ENCODE measurements at regions not wholly inside any gene's neighbourhood (a gene's known extent, or its start where the extent isn't known, plus 50 kb on each side); places are given as distances from the start of the nearest gene placed in this dataset.

GRCh38 chr6:62737792-62738191 is 451.8 kb upstream of the KHDRBS2 start:
- Mint-ChIP-seq H3K36me3 (ENCODE audit: low read depth) (no peaks in the 10 kb centered on the region), H3K4me1 (ENCODE audit: low read depth) (no peaks in the 10 kb centered on the region), H3K27me3 (ENCODE audit: insufficient read depth) (no peaks in the 10 kb centered on the region), H3K9me3 (peaks cover 23% of the 10 kb centered on the region), H3K27ac (no peak overlapping the region), H3K4me3 (no peak overlapping the region)
- intact Hi-C loops (cut with micrococcal nuclease) = no loop called here
- DNase-seq (ENCODE audit: low spot score) = no peak

- Mint-ChIP-seq H3K27me3 (ENCODE audit: insufficient read depth) (no peaks in the 10 kb centered on the region), H3K4me3 (no peak overlapping the region), H3K36me3 (ENCODE audit: low read depth) (no peaks in the 10 kb centered on the region), H3K27ac (no peak overlapping the region), H3K9me3 (peaks cover 15% of the 10 kb centered on the region), H3K4me1 (ENCODE audit: low read depth) (no peaks in the 10 kb centered on the region)
- intact Hi-C loops (cut with micrococcal nuclease) = no loop called here
- no peak for DNase-seq (ENCODE audit: low spot score)
These were observed 435.4 kb upstream of the KHDRBS2 start for GRCh38 chr6:62721408-62721807.

GRCh38 chr6:62716719-62717118 is 430.7 kb upstream of the KHDRBS2 start:
- Mint-ChIP-seq H3K27ac (no peak overlapping the region), H3K4me3 (no peak overlapping the region), H3K27me3 (ENCODE audit: insufficient read depth) (no peaks in the 10 kb centered on the region), H3K9me3 (peaks cover 16% of the 10 kb centered on the region), H3K36me3 (ENCODE audit: low read depth) (no peaks in the 10 kb centered on the region), H3K4me1 (ENCODE audit: low read depth) (no peaks in the 10 kb centered on the region)
- DNase-seq (ENCODE audit: low spot score) = no peak
- intact Hi-C loops (cut with micrococcal nuclease) = no loop called here

- Mint-ChIP-seq H3K9me3 (peaks cover 14% of the 10 kb centered on the region), H3K36me3 (ENCODE audit: low read depth) (no peaks in the 10 kb centered on the region), H3K27ac (no peak overlapping the region), H3K4me1 (ENCODE audit: low read depth) (no peaks in the 10 kb centered on the region), H3K4me3 (no peak overlapping the region), H3K27me3 (ENCODE audit: insufficient read depth) (no peaks in the 10 kb centered on the region)
- intact Hi-C loops (cut with micrococcal nuclease) = no loop called here
- no peak for DNase-seq (ENCODE audit: low spot score)
These were observed 428.1 kb upstream of the KHDRBS2 start for GRCh38 chr6:62714112-62714511.

GRCh38 chr6:62711750-62712149 is 425.7 kb upstream of the KHDRBS2 start:
- H3K27ac Mint-ChIP-seq = no peak overlapping the region
- H3K4me3 Mint-ChIP-seq = no peak overlapping the region
- peaks cover 11% of the 10 kb centered on the region for H3K9me3 Mint-ChIP-seq
- H3K27me3 Mint-ChIP-seq (ENCODE audit: insufficient read depth) = no peaks in the 10 kb centered on the region
- intact Hi-C loops (cut with micrococcal nuclease) = no loop called here
- DNase-seq (ENCODE audit: low spot score) = no peak
- H3K36me3 Mint-ChIP-seq (ENCODE audit: low read depth) = no peaks in the 10 kb centered on the region
- no peaks in the 10 kb centered on the region for H3K4me1 Mint-ChIP-seq (ENCODE audit: low read depth)

- Mint-ChIP-seq H3K36me3 (ENCODE audit: low read depth) (no peaks in the 10 kb centered on the region), H3K27me3 (ENCODE audit: insufficient read depth) (no peaks in the 10 kb centered on the region), H3K9me3 (peaks cover 4% of the 10 kb centered on the region), H3K27ac (no peak overlapping the region), H3K4me1 (ENCODE audit: low read depth) (no peaks in the 10 kb centered on the region), H3K4me3 (no peak overlapping the region)
- intact Hi-C loops (cut with micrococcal nuclease) = no loop called here
- DNase-seq (ENCODE audit: low spot score) = no peak
These were observed 421.9 kb upstream of the KHDRBS2 start for GRCh38 chr6:62707914-62708313.

- Mint-ChIP-seq H3K4me3 (no peak overlapping the region), H3K27ac (no peak overlapping the region), H3K36me3 (ENCODE audit: low read depth) (no peaks in the 10 kb centered on the region), H3K9me3 (peaks cover 4% of the 10 kb centered on the region), H3K4me1 (ENCODE audit: low read depth) (no peaks in the 10 kb centered on the region), H3K27me3 (ENCODE audit: insufficient read depth) (no peaks in the 10 kb centered on the region)
- intact Hi-C loops (cut with micrococcal nuclease) = no loop called here
- no peak for DNase-seq (ENCODE audit: low spot score)
These were observed 421.1 kb upstream of the KHDRBS2 start for GRCh38 chr6:62707156-62707555.

GRCh38 chr6:62683063-62683462 is 397.0 kb upstream of the KHDRBS2 start:
- H3K27ac Mint-ChIP-seq = no peak overlapping the region
- intact Hi-C loops (cut with micrococcal nuclease) = no loop called here
- no peak overlapping the region for H3K4me3 Mint-ChIP-seq
- no peak for DNase-seq (ENCODE audit: low spot score)
- no peaks in the 10 kb centered on the region for H3K4me1 Mint-ChIP-seq (ENCODE audit: low read depth)
- no peaks in the 10 kb centered on the region for H3K36me3 Mint-ChIP-seq (ENCODE audit: low read depth)
- peaks cover 26% of the 10 kb centered on the region for H3K9me3 Mint-ChIP-seq
- no peaks in the 10 kb centered on the region for H3K27me3 Mint-ChIP-seq (ENCODE audit: insufficient read depth)

GRCh38 chr6:62681108-62681507 is 395.1 kb upstream of the KHDRBS2 start:
- Mint-ChIP-seq H3K27ac (no peak overlapping the region), H3K4me3 (no peak overlapping the region), H3K36me3 (ENCODE audit: low read depth) (no peaks in the 10 kb centered on the region), H3K4me1 (ENCODE audit: low read depth) (no peaks in the 10 kb centered on the region), H3K9me3 (peaks cover 34% of the 10 kb centered on the region), H3K27me3 (ENCODE audit: insufficient read depth) (no peaks in the 10 kb centered on the region)
- no peak for DNase-seq (ENCODE audit: low spot score)
- intact Hi-C loops (cut with micrococcal nuclease) = no loop called here

GRCh38 chr6:62672989-62673388 is 387.0 kb upstream of the KHDRBS2 start:
- intact Hi-C loops (cut with micrococcal nuclease) = no loop called here
- Mint-ChIP-seq H3K4me1 (ENCODE audit: low read depth) (no peaks in the 10 kb centered on the region), H3K27me3 (ENCODE audit: insufficient read depth) (no peaks in the 10 kb centered on the region)

GRCh38 chr6:62670490-62671223 is 384.6 kb upstream of the KHDRBS2 start:
- intact Hi-C loops (cut with micrococcal nuclease) = no loop called here
- no peaks in the 10 kb centered on the region for H3K27me3 Mint-ChIP-seq (ENCODE audit: insufficient read depth)
- H3K4me3 Mint-ChIP-seq = no peak overlapping the region
- no peak overlapping the region for H3K27ac Mint-ChIP-seq
- H3K9me3 Mint-ChIP-seq = peaks cover 7% of the 10 kb centered on the region
- no peaks in the 10 kb centered on the region for H3K4me1 Mint-ChIP-seq (ENCODE audit: low read depth)
- no peaks in the 10 kb centered on the region for H3K36me3 Mint-ChIP-seq (ENCODE audit: low read depth)
- DNase-seq (ENCODE audit: low spot score) = no peak

More at GRCh38 chr6:62672989-62673388, 387.0 kb upstream of the KHDRBS2 start:
- H3K36me3 Mint-ChIP-seq (ENCODE audit: low read depth) = no peaks in the 10 kb centered on the region
- H3K9me3 Mint-ChIP-seq = peaks cover 18% of the 10 kb centered on the region
- no peak overlapping the region for H3K27ac Mint-ChIP-seq
- H3K4me3 Mint-ChIP-seq = no peak overlapping the region
- no peak for DNase-seq (ENCODE audit: low spot score)

GRCh38 chr6:62669831-62670230 is 383.8 kb upstream of the KHDRBS2 start:
- Mint-ChIP-seq H3K9me3 (peaks cover 7% of the 10 kb centered on the region), H3K4me1 (ENCODE audit: low read depth) (no peaks in the 10 kb centered on the region), H3K36me3 (ENCODE audit: low read depth) (no peaks in the 10 kb centered on the region), H3K27me3 (ENCODE audit: insufficient read depth) (no peaks in the 10 kb centered on the region), H3K4me3 (no peak overlapping the region), H3K27ac (no peak overlapping the region)
- intact Hi-C loops (cut with micrococcal nuclease) = no loop called here
- DNase-seq (ENCODE audit: low spot score) = no peak

GRCh38 chr6:62652692-62653328 is 366.8 kb upstream of the KHDRBS2 start:
- H3K27ac Mint-ChIP-seq = no peak overlapping the region
- H3K4me1 Mint-ChIP-seq (ENCODE audit: low read depth) = no peaks in the 10 kb centered on the region
- H3K9me3 Mint-ChIP-seq = peaks cover 38% of the 10 kb centered on the region
- H3K36me3 Mint-ChIP-seq (ENCODE audit: low read depth) = no peaks in the 10 kb centered on the region
- no peaks in the 10 kb centered on the region for H3K27me3 Mint-ChIP-seq (ENCODE audit: insufficient read depth)
- no peak for DNase-seq (ENCODE audit: low spot score)
- H3K4me3 Mint-ChIP-seq = no peak overlapping the region
- intact Hi-C loops (cut with micrococcal nuclease) = no loop called here

Data from activated T-helper 1 cell treated with anti-CD3 and anti-CD28 coated beads, Interleukin-12 subunit alpha, Interleukin-12 subunit beta, Interleukin-2, Interleukin-4 antibody, amounts not matched to agents 30 ng/mL and 10 ng/mL and 1 ng/mL, durations not matched to agents 14 hours and 24 hours and 36 hours (primary cell).